Kasumi-1 (cell line): ENCODE measurements at regions not wholly inside any gene's neighbourhood (a gene's known extent, or its start where the extent isn't known, plus 50 kb on each side); places are given as distances from the start of the nearest gene placed in this dataset.
"Not testable (repeated sequence)": the region's sequence is repeated elsewhere in the genome, so short reads cannot be mapped to it uniquely, and the experiment has no call there.

Experiments used
- DNase-seq, 2 experiments: peaks; one replicate each; lab custom pipeline; 2025; lab: John Stamatoyannopoulos, UW

GRCh38 chr2:57160976-57161375 lies 885.6 kb upstream of the VRK2 start:
- DNase-seq, result no peak

- DNase-seq, result no peak
Measured at GRCh38 chr2:57177176-57177575, 869.4 kb upstream of the VRK2 start.

GRCh38 chr2:57180042-57180567 lies 866.5 kb upstream of the VRK2 start:
- peak in 1 of 2 experiments; percentile 7 for DNase-seq

DNA sequence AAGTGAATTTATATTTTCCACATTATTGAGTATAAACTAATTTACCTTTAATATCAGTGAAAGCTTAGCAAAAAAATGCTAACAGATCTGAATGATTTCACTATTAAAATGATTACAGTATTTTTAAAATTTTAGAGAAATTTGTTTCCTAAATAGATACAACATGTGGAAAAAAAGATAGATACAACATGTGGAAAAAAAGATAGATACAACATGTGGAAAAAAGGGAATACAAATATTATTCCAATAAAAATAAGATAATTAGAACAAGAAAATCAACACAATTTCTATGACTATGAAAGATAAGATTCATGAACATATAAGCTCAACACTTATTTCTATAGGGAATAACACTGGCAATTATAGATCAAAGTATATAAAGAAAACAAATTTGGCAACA lies 865.9 kb upstream of the VRK2 start:
- no peak for DNase-seq

GRCh38 chr2:57181315-57182038 lies 865.1 kb upstream of the VRK2 start:
- DNase-seq, result no peak

- no peak for DNase-seq
Measured at GRCh38 chr2:57182916-57183315, 863.7 kb upstream of the VRK2 start.

- no peak for DNase-seq
Measured at GRCh38 chr2:57185568-57185967, 861.0 kb upstream of the VRK2 start.

- DNase-seq, result no peak
Measured at GRCh38 chr2:57190007-57190406, 856.6 kb upstream of the VRK2 start.

DNA sequence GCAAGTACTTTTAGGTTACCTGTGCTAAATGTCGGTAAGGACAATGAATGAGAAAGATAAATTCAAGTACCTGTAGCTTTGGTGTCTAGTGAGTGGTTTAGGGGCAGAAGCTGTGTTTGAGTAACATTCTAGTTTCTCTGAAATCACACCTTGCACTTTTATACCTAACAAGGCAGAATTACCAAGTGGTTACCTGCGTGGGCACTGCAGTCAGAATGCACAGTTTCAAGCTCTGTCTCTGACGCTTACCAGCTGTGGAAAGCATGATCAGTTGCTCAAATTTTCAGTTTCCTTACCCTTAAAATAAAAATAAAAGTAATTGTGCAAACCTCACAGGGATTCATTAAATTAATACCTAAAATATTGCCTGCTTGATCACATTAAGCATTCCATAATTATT lies 846.9 kb upstream of the VRK2 start:
- no peak for DNase-seq

- DNase-seq, result no peak
Measured at GRCh38 chr2:57204364-57204763, 842.2 kb upstream of the VRK2 start.

DNA sequence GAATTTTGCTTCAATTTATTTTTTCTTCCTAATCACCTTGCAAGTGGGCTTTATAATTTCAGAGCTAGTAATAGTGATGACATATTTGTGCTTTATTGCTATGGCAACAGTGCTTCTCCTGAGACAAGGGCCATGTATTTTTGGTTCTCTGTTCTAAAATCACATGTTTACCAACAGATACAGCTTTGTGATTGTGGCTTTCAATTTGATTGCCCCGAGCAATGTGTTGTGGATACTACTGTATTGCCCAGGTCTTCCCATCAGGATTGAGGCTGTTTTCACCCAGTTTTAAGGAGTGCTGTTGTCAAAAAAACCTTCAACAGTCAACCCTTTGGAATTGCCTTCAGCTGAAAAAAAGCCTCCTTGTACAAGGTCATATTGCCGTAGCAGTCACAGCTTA lies 841.4 kb upstream of the VRK2 start:
- no peak for DNase-seq

GRCh38 chr2:57207191-57207590 lies 839.4 kb upstream of the VRK2 start:
- no peak for DNase-seq

DNA sequence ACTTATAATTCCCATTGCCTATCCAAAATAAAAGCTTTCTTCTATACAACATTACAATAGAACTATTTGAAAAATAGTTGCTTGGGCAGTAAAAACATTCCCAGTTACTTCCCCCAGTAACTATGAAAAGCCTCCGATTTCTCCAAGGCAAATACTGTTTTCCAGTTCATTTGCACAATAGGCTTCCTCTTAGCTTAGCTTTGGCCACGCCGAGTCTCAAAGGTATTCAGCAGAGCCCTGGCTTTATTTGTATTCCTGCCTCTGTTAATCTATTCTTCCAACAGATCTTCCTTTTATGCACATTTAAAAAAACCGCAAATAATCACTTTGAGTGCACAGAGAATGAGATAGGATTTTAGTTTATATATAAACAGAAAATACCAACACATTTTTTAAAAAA lies 836.8 kb upstream of the VRK2 start:
- DNase-seq, result no peak

DNA sequence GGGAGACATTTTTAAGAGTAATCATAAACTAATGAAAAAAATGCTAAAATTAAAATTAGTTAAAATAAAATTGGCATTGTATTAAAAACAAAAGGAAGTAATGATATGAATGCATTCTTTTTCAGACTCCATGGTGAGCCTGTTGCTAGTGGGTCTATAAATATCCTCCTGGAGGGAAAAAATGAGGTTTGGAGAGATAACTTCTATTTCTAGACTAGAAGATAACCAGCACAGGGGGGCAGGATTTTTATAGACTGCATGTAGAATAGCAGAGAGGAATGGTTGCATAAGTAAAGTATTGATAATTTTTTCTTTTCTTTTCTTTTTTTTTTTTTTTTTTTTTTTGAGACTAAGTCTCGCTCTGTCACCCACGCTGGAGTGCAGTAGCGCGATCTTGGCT lies 835.8 kb upstream of the VRK2 start:
- no peak for DNase-seq

- DNase-seq, result no peak
Measured at GRCh38 chr2:57217013-57217412, 829.6 kb upstream of the VRK2 start.

DNA sequence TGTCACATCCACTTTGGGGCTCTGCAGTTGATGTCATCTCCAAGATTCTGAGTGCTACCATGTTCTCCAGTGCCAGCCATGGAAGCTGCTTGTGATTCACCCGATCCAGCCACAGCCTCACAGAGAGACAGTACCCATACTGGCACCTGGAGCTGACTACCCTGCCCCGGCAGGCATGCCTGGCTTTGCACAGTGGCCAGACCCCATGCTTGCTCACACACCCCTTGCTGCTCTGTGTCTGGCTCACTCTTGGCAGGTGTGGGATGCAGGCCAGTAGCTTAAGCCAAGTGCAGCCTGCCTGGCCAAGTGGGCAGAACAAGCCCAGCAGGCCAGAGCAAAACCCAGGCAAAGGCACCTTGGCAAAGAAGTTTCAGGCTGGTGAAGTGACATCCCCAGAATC lies 828.4 kb upstream of the VRK2 start:
- DNase-seq, result no peak

DNA sequence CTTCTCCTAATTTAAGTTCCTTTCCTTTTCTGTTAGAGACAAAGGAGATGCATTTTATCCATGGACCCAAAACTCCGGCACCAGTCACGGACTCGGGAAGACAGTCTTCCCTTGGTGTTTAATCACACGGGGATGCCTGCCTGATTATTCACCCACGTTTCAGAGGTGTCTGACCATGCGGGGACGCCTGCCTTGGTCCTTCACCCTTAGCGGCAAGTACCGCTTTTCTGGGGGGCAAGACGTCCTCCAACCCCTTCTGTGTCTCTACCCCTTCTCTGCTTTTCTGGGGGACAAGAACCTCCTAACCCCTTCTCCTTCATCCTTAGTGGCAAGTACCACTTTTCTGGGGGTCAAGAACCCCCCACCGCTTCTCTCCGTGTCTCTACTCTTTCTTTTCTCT lies 816.9 kb upstream of the VRK2 start:
- not testable (repeated sequence) for DNase-seq

DNA sequence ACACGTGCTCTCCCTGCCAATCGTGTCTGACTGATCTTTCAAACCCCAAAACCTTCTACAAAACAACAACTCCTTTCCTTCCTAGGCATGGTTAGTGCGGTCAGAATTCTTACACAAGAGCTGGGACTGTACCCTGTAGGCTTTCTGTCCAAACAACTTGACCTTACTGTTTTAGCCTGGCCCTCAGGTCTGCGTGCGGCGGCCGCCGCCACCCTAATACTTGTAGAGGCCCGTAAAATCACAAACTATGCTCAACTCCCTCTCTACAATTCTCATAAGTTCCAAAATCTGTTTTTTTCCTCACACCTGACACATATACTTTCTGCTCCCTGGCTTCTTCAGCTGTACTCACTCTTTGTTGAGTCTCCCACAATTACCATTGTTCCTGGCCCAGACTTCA lies 814.3 kb upstream of the VRK2 start:
- not testable (repeated sequence) for DNase-seq

GRCh38 chr2:57251495-57251894 lies 795.1 kb upstream of the VRK2 start:
- not testable (repeated sequence) for DNase-seq

DNA sequence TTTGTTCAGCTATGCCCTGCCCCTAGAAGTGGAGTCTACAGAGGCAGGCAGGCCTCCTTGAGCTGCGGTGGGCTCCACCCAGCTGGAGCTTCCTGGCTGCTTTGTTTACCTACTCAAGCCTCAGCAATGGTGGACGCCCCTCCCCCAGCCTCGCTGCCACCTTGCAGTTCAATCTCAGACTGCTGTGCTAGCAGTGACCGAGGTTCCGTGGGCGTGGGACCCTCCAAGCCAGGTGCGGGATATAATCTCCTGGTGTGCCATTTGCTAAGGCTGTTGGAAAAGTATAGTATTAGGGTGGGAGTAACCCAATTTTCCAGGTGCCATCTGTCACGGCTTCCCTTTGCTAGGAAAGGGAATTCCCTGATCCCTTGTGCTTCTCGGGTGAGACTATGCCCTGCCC lies 770.2 kb upstream of the VRK2 start:
- DNase-seq, result not testable (repeated sequence)

DNA sequence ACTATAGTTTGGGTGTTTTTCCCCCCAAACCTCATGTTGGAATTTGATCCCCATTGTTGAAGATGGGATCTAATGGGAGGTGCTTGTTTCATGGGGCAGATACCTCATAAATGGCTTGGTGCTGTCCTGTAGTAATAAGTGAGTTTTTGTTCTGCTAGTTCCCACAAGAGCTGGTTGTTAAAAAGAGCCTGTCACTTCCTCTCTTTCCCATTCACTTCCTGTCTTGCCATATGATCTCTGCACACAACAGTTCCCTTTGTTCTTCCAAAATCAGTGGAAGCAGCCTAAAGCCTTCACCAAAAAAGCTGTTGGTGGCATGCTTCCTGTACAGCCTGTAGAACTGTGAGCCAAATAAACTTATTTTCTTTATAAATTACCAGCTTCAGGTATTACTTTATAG lies 768.2 kb upstream of the VRK2 start:
- DNase-seq, result peak; percentile 55 to 68

DNA sequence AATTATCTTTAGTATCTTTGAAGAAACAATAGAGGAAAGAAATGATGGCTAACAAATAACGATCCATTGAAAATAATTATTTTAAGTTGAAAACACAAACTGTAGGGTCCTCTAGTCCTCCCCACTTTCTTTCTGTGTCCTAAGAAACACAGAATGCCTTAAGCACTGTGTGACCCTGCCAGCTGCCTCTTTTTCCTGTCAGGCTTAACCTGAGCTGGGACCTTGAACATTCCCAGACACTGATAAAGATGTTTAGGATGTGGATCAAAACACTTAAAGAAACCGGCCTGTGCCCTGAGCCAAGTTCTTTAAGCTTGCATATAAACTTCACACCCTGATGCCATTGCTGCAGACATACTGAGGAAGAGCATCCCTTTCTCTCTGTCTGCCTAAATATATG lies 755.4 kb upstream of the VRK2 start:
- no peak for DNase-seq

GRCh38 chr2:57296795-57297517 lies 749.6 kb upstream of the VRK2 start:
- DNase-seq, result no peak

DNA sequence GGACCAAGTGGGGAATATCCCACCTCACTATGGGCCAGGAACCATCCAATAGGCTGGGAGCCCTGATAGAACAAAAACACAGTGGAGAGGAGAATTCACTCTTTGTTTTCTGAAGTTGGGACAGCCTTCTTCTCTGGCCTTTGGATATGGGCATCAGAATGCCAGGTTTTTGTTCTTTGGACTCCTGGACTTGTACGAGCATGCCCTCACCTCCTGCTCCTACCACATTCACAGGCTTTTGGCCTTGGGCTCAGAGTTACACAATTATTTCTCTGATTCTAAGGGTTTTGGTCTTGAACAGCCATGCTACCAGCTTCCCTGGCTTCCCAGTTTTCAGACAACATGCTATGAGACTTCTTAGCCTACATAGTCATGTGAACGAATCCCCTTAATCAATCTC lies 732.9 kb upstream of the VRK2 start:
- DNase-seq, result no peak
